Lung (tissue), 11 donors: ENCODE measurements at regions not wholly inside any gene's neighbourhood (a gene's known extent, or its start where the extent isn't known, plus 50 kb on each side); places are given as distances from the start of the nearest gene placed in this dataset.

Experiments used
- ATAC-seq: fragments of 200-7000 bp; cut with Tn5 transposase; one replicate; pipeline ENCODE4 v1.9.1; 2020; ENCODE audit warnings: moderate number of reproducible peaks; ENCODE audit not compliant: insufficient read depth, low FRiP score
- DNase-seq, 3 donors: peaks; one replicate each; pipeline ENCODE4 v3.0.0-alpha.2; 2013 to 2017
- H3K27ac ChIP-seq, 2 donors: one replicate each; pipeline ENCODE4 v1.5.1; 2013; ENCODE audit warnings: mild to moderate bottlenecking in 2 of 2, moderate library complexity in 2 of 2, control low read depth in 1 of 2, inconsistent platforms in 1 of 2, low read depth in 1 of 2, low read length in 1 of 2
- H3K27me3 ChIP-seq, 3 donors: one replicate each; pipeline ENCODE4 v1.5.1; 2013; ENCODE audit warnings: low read length in 2 of 3; ENCODE audit not compliant: control insufficient read depth in 3 of 3, insufficient read depth in 3 of 3
- H3K36me3 ChIP-seq, 4 donors: one replicate each; pipeline ENCODE4 v1.5.1; 2013; ENCODE audit warnings: low read length in 4 of 4, mild to moderate bottlenecking in 1 of 4, moderate library complexity in 1 of 4; ENCODE audit not compliant: control insufficient read depth in 4 of 4, insufficient read depth in 4 of 4
- H3K4me1 ChIP-seq, 5 donors: one replicate each; pipeline ENCODE4 v1.5.1; 2013; ENCODE audit warnings: low read length in 5 of 5, mild to moderate bottlenecking in 2 of 5, moderate library complexity in 1 of 5; ENCODE audit not compliant: control insufficient read depth in 5 of 5, insufficient read depth in 5 of 5
- H3K4me3 ChIP-seq: one replicate; pipeline ENCODE4 v1.5.1; 2013; ENCODE audit warnings: mild to moderate bottlenecking, control low read depth, moderate library complexity
- H3K9ac ChIP-seq, 2 donors: one replicate each; pipeline ENCODE4 v1.5.1; 2013; ENCODE audit warnings: low read length in 2 of 2, control low read depth in 1 of 2; ENCODE audit not compliant: insufficient read depth in 1 of 2
- H3K9me3 ChIP-seq, 4 donors: one replicate each; pipeline ENCODE4 v1.5.1; 2013; ENCODE audit warnings: low read length in 3 of 4, mild to moderate bottlenecking in 1 of 4, moderate library complexity in 1 of 4; ENCODE audit not compliant: control insufficient read depth in 4 of 4, insufficient read depth in 3 of 4
- CTCF ChIP-seq: IDR thresholded peaks from 2 replicates; pipeline ENCODE4 v1.5.1; 2012; ENCODE audit warnings: mild to moderate bottlenecking; ENCODE audit errors: control extremely low read depth, extremely low read depth
- WGBS, 2 donors: extraction: QIAGEN DNeasy Blood & Tissue Kit; methylation state at CpG; one replicate each; pipeline ENCODE4 v1.1.7; 2013; 5-methylcytosine and 5-hydroxymethylcytosine counted together
- donor health status: control.
- donor health status: control.
- donor health status: Bipolar disorder and iron deficiency.
- donor health status: healthy.
- donor health status: DM: yes; HTN: yes; CAD: no.

GRCh38 chr7:1296356-1296981, 63.8 kb downstream of the UNCX start:
- no peak for DNase-seq
- H3K27me3 ChIP-seq = peaks cover 3 to 43% (median 16%) of the 10 kb centered on the region in 3 donors

DNA sequence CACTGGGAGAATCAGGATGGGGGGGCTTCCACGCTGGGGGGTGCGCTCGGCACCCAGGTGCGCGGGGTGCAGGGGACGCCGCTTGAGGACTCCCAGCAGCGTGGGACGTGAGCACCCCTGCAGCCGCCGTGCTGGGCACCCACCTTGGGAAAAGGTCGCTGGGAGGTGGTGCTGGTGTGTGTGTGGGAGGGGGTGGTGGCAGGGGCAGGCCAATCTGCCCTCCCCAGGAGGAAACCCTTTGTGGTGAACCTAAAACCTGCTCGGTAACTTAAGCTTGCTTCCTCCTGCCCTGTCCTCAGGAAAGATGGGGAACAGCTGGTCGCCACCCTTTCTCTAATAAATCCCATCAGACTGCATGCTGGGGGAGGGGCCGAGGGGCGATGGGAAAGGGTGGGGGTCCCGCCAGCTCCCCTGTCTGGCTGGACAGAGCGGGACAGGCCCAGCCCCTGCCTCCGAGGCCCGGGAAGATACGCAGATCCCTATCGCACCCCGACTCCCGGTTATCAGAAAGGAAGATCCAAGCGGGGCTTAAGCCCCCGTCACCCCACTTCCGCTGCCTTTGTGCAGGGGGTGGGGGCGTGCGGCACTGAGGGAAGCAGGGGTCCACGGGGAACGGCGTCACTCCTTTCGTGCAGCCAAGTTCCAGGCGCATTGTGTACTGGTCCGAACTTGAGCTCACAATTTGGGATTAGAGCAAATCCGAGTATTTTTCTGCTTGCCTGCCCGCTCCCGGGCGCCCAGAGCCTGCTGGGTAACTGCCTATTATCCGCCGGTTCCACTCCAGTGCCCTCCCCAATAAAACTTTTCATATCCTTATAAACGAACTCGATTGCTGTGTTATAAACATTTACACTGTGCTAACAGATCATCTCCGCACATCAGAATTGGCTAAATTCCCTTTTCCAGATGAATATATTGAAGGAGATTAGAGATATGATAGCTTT, 64.6 kb downstream of the UNCX start:
- DNase-seq (peak in 2 of 3 donors; percentile 29 to 42), ATAC-seq (no peak)
- 38 to 44% methylated on average over 43 to 44 of the region's 44 CpGs for WGBS, 2 donors
- Histone ChIP-seq H3K36me3 (no peaks in the 10 kb centered on the region), H3K4me3 (no peak overlapping the region), H3K9me3 (peaks cover 0 to 6% (median 0%) of the 10 kb centered on the region in 4 donors), H3K27me3 (peaks cover 6 to 35% (median 16%) of the 10 kb centered on the region in 3 donors), H3K4me1 (peaks cover 0 to 6% (median 0%) of the 10 kb centered on the region in 5 donors), H3K9ac (no peak overlapping the region), H3K27ac (no peak overlapping the region)
- no peak for TF ChIP-seq CTCF

More at GRCh38 chr7:1296356-1296981, 63.8 kb downstream of the UNCX start:
- ATAC-seq = no peak
- Histone ChIP-seq H3K4me3 (no peak overlapping the region), H3K4me1 (peaks cover 0 to 7% (median 0%) of the 10 kb centered on the region in 5 donors), H3K9me3 (peaks cover 0 to 6% (median 0%) of the 10 kb centered on the region in 4 donors), H3K36me3 (no peaks in the 10 kb centered on the region), H3K9ac (no peak overlapping the region), H3K27ac (no peak overlapping the region)
- 47 to 50% methylated on average over 28 to 29 of the region's 29 CpGs for WGBS, 2 donors
- TF ChIP-seq CTCF = no peak

DNA sequence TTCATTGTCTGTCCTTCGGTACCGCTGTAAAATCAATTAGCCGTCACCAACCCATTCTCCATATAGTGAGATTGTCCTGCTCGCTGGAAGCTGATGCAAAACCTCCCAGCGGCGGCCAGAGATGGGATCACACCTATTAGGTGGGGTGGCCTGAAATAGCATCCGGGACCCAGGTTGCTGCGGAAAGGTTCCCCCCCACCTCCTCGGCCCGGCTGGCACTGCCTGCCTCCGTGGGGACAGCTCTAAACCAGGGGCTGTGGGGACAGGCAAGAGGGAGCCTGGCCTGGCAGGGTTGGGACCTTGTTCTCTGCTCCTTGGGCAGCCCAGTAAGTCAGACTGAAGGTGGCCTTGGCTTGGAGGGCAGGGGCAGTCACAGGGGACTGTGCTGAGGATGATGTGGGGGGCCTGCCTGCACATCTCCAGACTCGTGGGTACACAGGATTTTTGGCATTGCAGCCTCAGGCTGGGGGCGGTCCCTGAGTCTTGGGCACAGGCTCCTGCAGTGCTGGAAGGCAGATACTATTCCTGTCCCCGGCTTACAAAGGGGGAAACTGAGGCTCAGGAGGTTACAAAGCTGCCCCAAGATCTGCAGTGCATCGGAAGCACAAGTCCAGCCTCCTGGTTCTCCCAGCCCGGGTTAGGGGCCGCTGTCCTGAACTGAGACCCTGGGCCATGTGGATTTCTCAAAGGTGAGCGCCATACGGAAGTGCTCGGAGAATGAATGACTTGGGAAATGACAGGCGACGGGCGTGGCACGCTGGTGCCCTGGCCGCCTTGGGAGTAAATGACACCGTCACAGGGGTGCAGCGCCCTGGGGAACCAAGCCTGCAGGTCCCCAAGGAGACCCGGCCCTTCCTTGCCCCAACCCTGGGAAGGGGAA, 65.6 kb downstream of the UNCX start:
- H3K9ac ChIP-seq = no peak overlapping the region
- WGBS, 2 donors = 76 to 84% methylated on average over 28 of the region's 28 CpGs
- TF ChIP-seq CTCF = no peak
- ATAC-seq (no peak), DNase-seq (no peak)
- peaks cover 0 to 6% (median 0%) of the 10 kb centered on the region in 4 donors for H3K9me3 ChIP-seq
- H3K4me3 ChIP-seq = no peak overlapping the region
- H3K4me1 ChIP-seq = peaks cover 0 to 6% (median 0%) of the 10 kb centered on the region in 5 donors
- peaks cover 6 to 35% (median 16%) of the 10 kb centered on the region in 3 donors for H3K27me3 ChIP-seq
- H3K36me3 ChIP-seq = no peaks in the 10 kb centered on the region
- H3K27ac ChIP-seq = no peak overlapping the region
